ENCODE measurements at regions not wholly inside any gene's neighbourhood (a gene's known extent, or its start where the extent isn't known, plus 50 kb on each side); places are given as distances from the start of the nearest gene placed in this dataset.

DNA sequence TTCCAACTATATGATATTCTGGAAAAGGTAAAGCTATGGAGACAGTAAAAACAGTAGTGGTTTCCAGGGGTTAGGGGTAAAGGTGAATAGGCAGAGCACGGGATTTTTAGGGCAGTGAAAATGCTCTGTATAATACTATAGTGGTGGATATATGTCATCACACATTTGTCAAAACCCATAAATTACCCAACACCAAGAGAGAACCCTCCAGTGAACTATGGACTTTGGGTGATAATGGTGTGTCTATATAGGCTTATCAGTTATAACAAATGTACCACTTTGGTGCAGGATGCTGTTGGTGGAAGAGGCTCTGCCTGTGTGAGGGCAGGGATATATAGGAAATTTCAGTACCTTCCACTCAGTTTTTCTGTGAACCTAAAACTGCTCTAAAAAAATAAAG lies 149.9 kb downstream of the GPX5 start:
- TF ChIP-seq CTCF (conservative IDR thresholded peaks at IDR 0.05; ENCODE audit: low read depth, low read length) (no peak), EZH2 (IDR thresholded peaks at IDR 0.05; ENCODE audit: low read length, unreplicated experiment) (no peak), EZH2phosphoT487 (IDR thresholded peaks at IDR 0.05; ENCODE audit: borderline replicate concordance, low read length) (no peak)

All from PC-3 (cell line).